A549 (cell line): ENCODE measurements at regions not wholly inside any gene's neighbourhood (a gene's known extent, or its start where the extent isn't known, plus 50 kb on each side); places are given as distances from the start of the nearest gene placed in this dataset.

ENCODE experiments used
- ATAC-seq, 2 experiments: fragments of 200-7000 bp in 1 of 2; fragments of >200 bp in 1 of 2; cut with Nextera tagmentation in 1 of 2; cut with Tn5 transposase in 1 of 2; 3 replicates each; pipeline versions ENCODE4 v1.8.0 to v1.9.1; 2018 to 2020; ENCODE audit warnings: mild to moderate bottlenecking in 1 of 2, moderate library complexity in 1 of 2
- CTCF ChIA-PET: fragments of 300-600 bp; sonication (Branson Sonifier 250); formaldehyde crosslinking; extraction: SDS; loops from one replicate; lab custom pipeline; 2021; ENCODE audit warnings: antibody characterized with exemption, inconsistent platforms; lab: Yijun Ruan, JAX
- POLR2A ChIA-PET: fragments of 350-600 bp; formaldehyde crosslinking; extraction: SDS; loops from one replicate; lab custom pipeline; 2021; ENCODE audit warnings: antibody characterized with exemption, inconsistent platforms; lab: Yijun Ruan, JAX
- DNase-seq, 2 experiments: peaks; one replicate each; pipeline versions ENCODE4 v3.0.0 to v3.0.0-alpha.2; 2011 to 2016; ENCODE audit warnings: low read depth in 1 of 2, low spot score in 1 of 2
- FAIRE-seq: peaks from 2 replicates; lab custom pipeline; 2011; peaks lifted over from hg19 to GRCh38; lab: Jason Lieb, UNC
- H3K27ac ChIP-seq, 2 experiments: fragments of >200 bp; sonication (Bioruptor Twin); formaldehyde crosslinking; 3 replicates each; pipeline ENCODE4 v1.5.1; 2016 to 2017
- H3K4me1 ChIP-seq: fragments of >200 bp; sonication (Bioruptor Twin); formaldehyde crosslinking; 3 replicates; pipeline ENCODE4 v1.6.1; 2016
- H3K4me2 ChIP-seq: fragments of >200 bp; sonication (Bioruptor Twin); formaldehyde crosslinking; 3 replicates; pipeline ENCODE4 v1.6.1; 2016
- H3K4me3 ChIP-seq: fragments of >200 bp; sonication (Bioruptor Twin); formaldehyde crosslinking; 3 replicates; pipeline ENCODE4 v1.5.1; 2016
- H3K9me3 ChIP-seq: fragments of >200 bp; sonication (Bioruptor Twin); formaldehyde crosslinking; 3 replicates; pipeline ENCODE4 v1.6.1; 2016
- ATOH8 ChIP-seq: fragments of 250-450 bp; sonication (Bioruptor Pico); IDR thresholded peaks from 2 replicates; pipeline ENCODE4 v1.5.0; 2020; ENCODE audit warnings: low read depth, mild to moderate bottlenecking, moderate library complexity
- BCL3 ChIP-seq: fragments of >200 bp; sonication (Bioruptor Twin); formaldehyde crosslinking; IDR thresholded peaks from 3 replicates; pipeline ENCODE4 v1.6.1; 2016
- BHLHE40 ChIP-seq: IDR thresholded peaks from 2 replicates; pipeline ENCODE4 v1.6.1; 2012; ENCODE audit warnings: low read depth, low read length, inconsistent platforms
- CEBPB ChIP-seq, 2 experiments: fragments of >200 bp in 1 of 2; sonication (Bioruptor Twin) in 1 of 2; formaldehyde crosslinking in 1 of 2; IDR thresholded peaks; 2 replicates each; pipeline ENCODE4 v1.6.1; 2012 to 2016
- CHD2 ChIP-seq: fragments of 150-350 bp; IDR thresholded peaks from 2 replicates; pipeline ENCODE4 v1.6.1; 2014; ENCODE audit warnings: low read length; ENCODE audit not compliant: partially characterized antibody
- CHD4 ChIP-seq: fragments of 200-600 bp; sonication (generic); IDR thresholded peaks from 2 replicates; pipeline ENCODE4 v1.6.1; 2016; ENCODE audit warnings: antibody characterized with exemption, mild to moderate bottlenecking, borderline replicate concordance
- EHMT2 ChIP-seq: fragments of 200-600 bp; sonication (generic); IDR thresholded peaks from 2 replicates; pipeline ENCODE4 v1.6.1; 2016; ENCODE audit warnings: antibody characterized with exemption, low read depth, mild to moderate bottlenecking, moderate library complexity
- EP300 ChIP-seq, 2 experiments: fragments of >200 bp; sonication (Bioruptor Twin); formaldehyde crosslinking; IDR thresholded peaks; 2 replicates in 1 of 2; 3 replicates in 1 of 2; pipeline ENCODE4 v1.6.1; 2016 to 2017
- ESRRA ChIP-seq: fragments of 150-350 bp; IDR thresholded peaks from 2 replicates; pipeline ENCODE4 v1.6.1; 2014; ENCODE audit warnings: mild to moderate bottlenecking, low read length, borderline replicate concordance
- HDAC2 ChIP-seq: fragments of 200-600 bp; sonication (generic); IDR thresholded peaks from 2 replicates; pipeline ENCODE4 v1.6.1; 2016
- HEYL ChIP-seq: fragments of 250-450 bp; sonication (Bioruptor Pico); IDR thresholded peaks from 2 replicates; pipeline ENCODE4 v1.8.0; 2021; ENCODE audit warnings: mild to moderate bottlenecking, moderate library complexity
- HMGXB4 ChIP-seq: fragments of 250-450 bp; sonication (Bioruptor Pico); IDR thresholded peaks from 2 replicates; pipeline ENCODE4 v1.5.0; 2021; ENCODE audit warnings: mild to moderate bottlenecking, moderate library complexity, borderline replicate concordance
- HOXA7 ChIP-seq: fragments of 250-450 bp; sonication (Bioruptor Pico); IDR thresholded peaks from 2 replicates; pipeline ENCODE4 v1.5.0; 2020; ENCODE audit warnings: mild to moderate bottlenecking, moderate library complexity
- HOXB13 ChIP-seq: fragments of 250-450 bp; sonication (Bioruptor Pico); IDR thresholded peaks from 2 replicates; pipeline ENCODE4 v1.5.0; 2020; ENCODE audit warnings: low read depth, mild to moderate bottlenecking, moderate library complexity
- HOXB5 ChIP-seq: fragments of 250-450 bp; sonication (Bioruptor Pico); IDR thresholded peaks from 2 replicates; pipeline ENCODE4 v1.5.0; 2020; ENCODE audit warnings: mild to moderate bottlenecking, moderate library complexity
- JUNB ChIP-seq: fragments of >200 bp; sonication (Bioruptor Twin); formaldehyde crosslinking; IDR thresholded peaks from 2 replicates; pipeline ENCODE4 v1.6.1; 2016
- KDM1A ChIP-seq: fragments of 200-600 bp; sonication (generic); IDR thresholded peaks from 2 replicates; pipeline ENCODE4 v1.6.1; 2016; ENCODE audit warnings: low read depth, mild to moderate bottlenecking
- KDM5A ChIP-seq: fragments of 200-600 bp; sonication (generic); IDR thresholded peaks from 2 replicates; pipeline ENCODE4 v1.6.1; 2016; ENCODE audit warnings: antibody characterized with exemption, mild to moderate bottlenecking
- MAZ ChIP-seq: fragments of 150-350 bp; IDR thresholded peaks from 2 replicates; pipeline ENCODE4 v1.6.1; 2014; ENCODE audit warnings: antibody characterized with exemption, low read depth, low read length, borderline replicate concordance
- PHF8 ChIP-seq: fragments of 200-600 bp; sonication (generic); IDR thresholded peaks from 2 replicates; pipeline ENCODE4 v1.6.1; 2016; ENCODE audit warnings: low read depth, mild to moderate bottlenecking, antibody characterized with exemption, moderate library complexity, borderline replicate concordance
- RAD21 ChIP-seq, 2 experiments: fragments of >200 bp in 1 of 2; sonication (Bioruptor Twin) in 1 of 2; formaldehyde crosslinking in 1 of 2; IDR thresholded peaks in 1 of 2; conservative IDR thresholded peaks in 1 of 2; 2 replicates in 1 of 2; 3 replicates in 1 of 2; pipeline ENCODE4 v1.6.1; 2012 to 2018; ENCODE audit warnings: inconsistent platforms in 1 of 2
- RARB ChIP-seq: fragments of 250-450 bp; sonication (Bioruptor Pico); IDR thresholded peaks from 2 replicates; pipeline ENCODE4 v1.8.0; 2021; ENCODE audit warnings: mild to moderate bottlenecking, moderate library complexity
- RFX5 ChIP-seq: fragments of 450-650 bp; IDR thresholded peaks from 2 replicates; pipeline ENCODE4 v1.7.1; 2014; ENCODE audit warnings: antibody characterized with exemption, mild to moderate bottlenecking, moderate library complexity
- SMC3 ChIP-seq: fragments of >200 bp; sonication (Bioruptor Twin); formaldehyde crosslinking; IDR thresholded peaks from 3 replicates; pipeline ENCODE4 v1.6.1; 2018; ENCODE audit warnings: inconsistent platforms
- ZC3H11A ChIP-seq: fragments of 450-650 bp; IDR thresholded peaks from 2 replicates; pipeline ENCODE4 v1.6.1; 2014; ENCODE audit warnings: antibody characterized with exemption, mild to moderate bottlenecking
- ZFP36 ChIP-seq: fragments of 450-650 bp; IDR thresholded peaks from 2 replicates; pipeline ENCODE4 v1.6.1; 2014; ENCODE audit warnings: borderline replicate concordance; ENCODE audit not compliant: partially characterized antibody
- ZNF302 ChIP-seq: fragments of 250-450 bp; sonication (Bioruptor Pico); IDR thresholded peaks from 2 replicates; pipeline ENCODE4 v1.9.0; 2021; ENCODE audit warnings: inconsistent platforms, mild to moderate bottlenecking, moderate library complexity
- WGBS: methylation state at CpG from one replicate; pipeline ENCODE4 v1.1.6; 2017; ENCODE audit errors: missing lambda C conversion rate; 5-methylcytosine and 5-hydroxymethylcytosine counted together
- TF ChIP-seq, protein P1 (sequence below): IDR thresholded peaks from 2 replicates; pipeline ENCODE4 v1.6.1; 2012
- TF ChIP-seq, protein P2 (sequence below): fragments of 150-350 bp; IDR thresholded peaks from 2 replicates; pipeline ENCODE4 v1.6.1; 2014; ENCODE audit warnings: low read depth, mild to moderate bottlenecking, low read length

DNA sequence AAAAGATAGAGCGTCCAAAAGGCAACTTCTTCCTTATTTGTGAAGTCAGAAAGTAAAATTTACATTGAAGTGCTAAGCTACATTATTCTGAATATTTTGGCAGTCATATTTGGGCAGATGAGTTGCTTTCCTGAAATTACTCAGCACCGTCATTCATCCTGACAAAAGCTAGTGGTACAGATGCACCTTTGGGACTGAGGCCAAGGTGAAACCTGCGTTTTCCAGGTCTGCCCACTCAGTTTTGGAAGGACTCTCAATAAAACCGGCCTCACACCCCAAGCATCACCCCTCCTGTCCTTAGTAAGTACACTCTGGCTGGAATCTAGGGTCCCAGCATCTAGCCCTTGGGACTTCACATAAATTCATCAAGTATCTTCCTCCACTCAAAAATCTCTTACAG lies 187.5 kb downstream of the TM9SF2 start:
- whole genome bisulfite sequencing = 47% methylated on average over 4 of the region's 4 CpGs
- DNase-seq (no peak), ATAC-seq (no peak), FAIRE-seq (no peak)
- no peak overlapping the region for H3K4me2 ChIP-seq
- H3K9me3 ChIP-seq = no peaks in the 10 kb centered on the region
- no peak for TF ChIP-seq HDAC2
- TF ChIP-seq PHF8 = no peak
- no peak for TF ChIP-seq EHMT2
- TF ChIP-seq BHLHE40 = no peak
- no peak for TF ChIP-seq HOXA7
- no peak for TF ChIP-seq MAZ
- no peak for TF ChIP-seq HMGXB4 (CRISPR knock-in tag)
- TF ChIP-seq, protein P1, sequence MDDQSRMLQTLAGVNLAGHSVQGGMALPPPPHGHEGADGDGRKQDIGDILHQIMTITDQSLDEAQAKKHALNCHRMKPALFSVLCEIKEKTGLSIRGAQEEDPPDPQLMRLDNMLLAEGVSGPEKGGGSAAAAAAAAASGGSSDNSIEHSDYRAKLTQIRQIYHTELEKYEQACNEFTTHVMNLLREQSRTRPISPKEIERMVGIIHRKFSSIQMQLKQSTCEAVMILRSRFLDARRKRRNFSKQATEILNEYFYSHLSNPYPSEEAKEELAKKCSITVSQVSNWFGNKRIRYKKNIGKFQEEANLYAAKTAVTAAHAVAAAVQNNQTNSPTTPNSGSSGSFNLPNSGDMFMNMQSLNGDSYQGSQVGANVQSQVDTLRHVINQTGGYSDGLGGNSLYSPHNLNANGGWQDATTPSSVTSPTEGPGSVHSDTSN = no peak
- TF ChIP-seq RFX5 = no peak
- TF ChIP-seq KDM5A = no peak
- TF ChIP-seq HOXB5 (CRISPR knock-in tag) = no peak
- no peak for TF ChIP-seq KDM1A
- no peak for TF ChIP-seq CHD4
- no peak for TF ChIP-seq RARB (CRISPR knock-in tag)
- no peak for TF ChIP-seq ZFP36
- ChIA-PET CTCF (no interaction called here), POLR2A (no interaction called here)
- H3K4me1 ChIP-seq = peaks cover 5% of the 10 kb centered on the region; the same call in 1 of the 3 replicates
- no peak overlapping the region for H3K4me3 ChIP-seq
- H3K27ac ChIP-seq = no peak overlapping the region

DNA sequence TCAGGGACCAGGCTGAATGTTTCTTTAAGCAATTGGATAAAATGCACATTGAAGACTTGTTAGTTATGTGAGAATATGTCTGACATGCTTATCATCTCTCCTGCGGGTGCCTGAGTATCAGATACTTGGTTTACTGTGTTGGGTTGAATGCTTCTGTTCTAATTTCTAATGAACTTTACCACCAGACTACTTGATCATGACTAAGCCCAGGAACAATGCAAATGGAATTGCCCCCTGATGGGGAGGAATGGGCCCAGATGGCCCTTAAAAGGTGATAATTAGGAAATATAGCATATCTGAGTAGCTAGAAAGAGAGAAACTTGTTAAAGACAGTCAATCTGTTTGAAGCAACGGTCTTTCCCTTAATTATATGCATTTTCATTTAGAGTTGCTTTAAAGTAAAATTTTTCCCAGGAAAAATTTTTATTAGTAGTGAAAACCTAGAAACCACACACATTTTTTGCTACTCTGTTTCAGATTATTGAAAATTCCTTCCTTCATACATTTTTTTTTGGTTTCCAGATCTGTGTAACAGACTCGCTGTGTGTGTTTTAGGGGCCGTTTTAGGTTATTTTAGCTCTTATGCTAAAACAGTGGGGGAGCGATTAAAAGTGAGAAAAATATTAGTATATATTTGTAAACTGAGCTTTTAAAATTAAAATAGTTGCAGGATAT lies 186.6 kb downstream of the TM9SF2 start:
- Histone ChIP-seq H3K9me3 (no peaks in the 10 kb centered on the region), H3K4me3 (no peak overlapping the region)
- no peak for DNase-seq
- no peak for TF ChIP-seq ATOH8
- TF ChIP-seq ZNF302 (CRISPR knock-in tag) = no peak
- no peak for TF ChIP-seq ZFP36
- no peak for TF ChIP-seq CEBPB (IDR thresholded peaks at IDR 0.05)
- no peak for TF ChIP-seq JUNB
- TF ChIP-seq, protein P2, sequence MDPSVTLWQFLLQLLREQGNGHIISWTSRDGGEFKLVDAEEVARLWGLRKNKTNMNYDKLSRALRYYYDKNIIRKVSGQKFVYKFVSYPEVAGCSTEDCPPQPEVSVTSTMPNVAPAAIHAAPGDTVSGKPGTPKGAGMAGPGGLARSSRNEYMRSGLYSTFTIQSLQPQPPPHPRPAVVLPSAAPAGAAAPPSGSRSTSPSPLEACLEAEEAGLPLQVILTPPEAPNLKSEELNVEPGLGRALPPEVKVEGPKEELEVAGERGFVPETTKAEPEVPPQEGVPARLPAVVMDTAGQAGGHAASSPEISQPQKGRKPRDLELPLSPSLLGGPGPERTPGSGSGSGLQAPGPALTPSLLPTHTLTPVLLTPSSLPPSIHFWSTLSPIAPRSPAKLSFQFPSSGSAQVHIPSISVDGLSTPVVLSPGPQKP = no peak
- no peak for TF ChIP-seq ESRRA
- TF ChIP-seq HOXA7 = no peak
- no peak for TF ChIP-seq BCL3
- TF ChIP-seq SMC3 = no peak
- no peak for TF ChIP-seq RFX5
- no peak for TF ChIP-seq RAD21 (conservative IDR thresholded peaks at IDR 0.05 in 1 of 2, IDR thresholded peaks at IDR 0.05 in 1 of 2)
- no peak for TF ChIP-seq EHMT2
- no peak for TF ChIP-seq KDM5A
- TF ChIP-seq HOXB13 (CRISPR knock-in tag) = no peak
- TF ChIP-seq CHD2 = no peak
- TF ChIP-seq HEYL (CRISPR knock-in tag) = no peak
- TF ChIP-seq EP300 (IDR thresholded peaks at IDR 0.05) = no peak
- TF ChIP-seq ZC3H11A = no peak
- TF ChIP-seq, all 56 proteins: peak for 0
- no peak for FAIRE-seq
- no peak for ATAC-seq
- ChIA-PET CTCF (no interaction called here), POLR2A (interaction anchor here (0.6 kb wide), 1 partner anchor 25 kb away, joined by 3 read pairs; no protein-coding TSS in a partner anchor)
- Histone ChIP-seq H3K27ac (no peak overlapping the region), H3K4me2 (no peak overlapping the region), H3K4me1 (peaks cover 5% of the 10 kb centered on the region; the same call in 1 of the 3 replicates)
- 87% methylated on average over 5 of the region's 5 CpGs for WGBS
